GM23248 (cell line): ENCODE measurements at regions not wholly inside any gene's neighbourhood (a gene's known extent, or its start where the extent isn't known, plus 50 kb on each side); places are given as distances from the start of the nearest gene placed in this dataset.

Source experiments
- EZH2 ChIP-seq: fragments of 200-600 bp; sonication (generic); IDR thresholded peaks from 2 replicates; pipeline ENCODE4 v1.6.1; 2018; ENCODE audit warnings: antibody characterized with exemption, mild to moderate bottlenecking; ENCODE audit not compliant: insufficient read depth, poor library complexity, severe bottlenecking
- EZH2phosphoT487 ChIP-seq: fragments of 200-600 bp; sonication (generic); IDR thresholded peaks from 2 replicates; pipeline ENCODE4 v1.6.1; 2018; ENCODE audit warnings: antibody characterized with exemption, moderate library complexity, mild to moderate bottlenecking, low read depth; ENCODE audit not compliant: insufficient read depth

DNA sequence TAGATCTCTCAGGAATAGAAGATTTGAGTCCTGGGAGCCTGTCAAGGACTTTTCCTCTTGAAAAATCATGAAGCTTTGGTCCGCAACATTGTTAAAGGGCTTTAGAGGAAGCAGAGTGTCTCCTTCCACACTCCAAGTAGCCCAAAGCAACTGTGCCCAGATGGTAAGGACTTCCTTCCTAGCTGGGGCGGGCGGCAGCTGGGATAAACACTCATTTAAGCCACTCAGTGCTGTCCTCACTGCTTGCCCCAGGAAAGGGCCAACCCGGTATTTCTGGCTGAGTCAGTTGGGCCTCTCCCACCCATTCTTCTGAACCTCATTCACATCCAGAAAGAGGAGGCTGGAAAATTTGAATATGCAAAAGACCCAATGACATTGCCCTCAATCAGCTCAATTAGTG, 144.3 kb downstream of the CHIC2 start:
- TF ChIP-seq EZH2phosphoT487 (no peak), EZH2 (no peak)
